HG03159 (cell line): ENCODE measurements at regions not wholly inside any gene's neighbourhood (a gene's known extent, or its start where the extent isn't known, plus 50 kb on each side); places are given as distances from the start of the nearest gene placed in this dataset.

Experiments used
- ATAC-seq: cut with Tn5 transposase; IDR thresholded peaks from one replicate; pipeline ENCODE4 v1.9.1; 2021; ENCODE audit warnings: mild to moderate bottlenecking, moderate library complexity; ENCODE audit not compliant: unreplicated experiment

DNA sequence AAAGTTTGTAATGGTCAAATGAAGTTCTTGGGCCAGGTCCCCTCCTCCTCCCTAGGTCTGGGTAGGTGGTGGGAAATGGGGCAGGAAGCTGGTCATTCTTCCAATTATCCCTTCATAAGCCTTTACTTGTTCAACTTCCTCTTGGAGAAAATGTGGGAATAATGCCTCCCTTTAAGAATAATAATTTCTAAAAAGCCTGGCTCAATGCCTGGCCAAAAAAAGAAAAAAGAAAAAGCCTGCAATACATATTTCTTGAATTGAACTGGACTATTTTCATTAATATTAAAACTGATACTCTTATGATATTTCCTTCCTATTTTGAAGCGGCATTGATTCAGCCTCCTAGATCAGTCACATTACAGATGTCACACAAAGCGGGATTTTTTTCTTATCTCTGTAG lies 600.9 kb downstream of the CCDC171 start:
- ATAC-seq = no peak

DNA sequence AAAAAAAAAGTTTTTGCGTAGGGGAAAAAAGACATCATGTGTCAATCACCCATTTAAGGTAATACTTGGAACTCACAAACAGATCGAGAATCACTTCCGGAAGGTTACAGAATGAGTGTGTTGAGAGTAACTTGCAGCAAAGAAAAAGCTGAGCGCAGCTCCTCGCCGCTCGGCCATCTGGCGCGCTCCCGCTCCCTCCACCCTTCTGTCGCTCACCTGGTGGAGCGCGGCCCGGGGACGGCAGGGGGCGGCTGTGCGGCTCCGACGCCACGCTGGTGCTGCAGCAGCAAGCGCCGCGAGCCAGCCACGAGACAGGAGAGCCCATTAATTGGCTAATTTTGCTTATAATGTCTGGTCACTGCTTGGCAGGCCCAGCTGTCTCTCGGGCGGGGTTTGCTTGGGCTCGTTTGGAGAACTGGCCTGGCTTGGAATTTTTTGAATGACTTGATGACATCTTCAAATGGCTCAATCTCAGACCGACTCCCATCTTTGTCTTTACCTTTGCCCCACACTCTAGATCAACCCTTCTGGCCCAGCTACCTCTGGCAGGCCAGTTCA lies 601.8 kb downstream of the CCDC171 start:
- ATAC-seq = peak; percentile 88

DNA sequence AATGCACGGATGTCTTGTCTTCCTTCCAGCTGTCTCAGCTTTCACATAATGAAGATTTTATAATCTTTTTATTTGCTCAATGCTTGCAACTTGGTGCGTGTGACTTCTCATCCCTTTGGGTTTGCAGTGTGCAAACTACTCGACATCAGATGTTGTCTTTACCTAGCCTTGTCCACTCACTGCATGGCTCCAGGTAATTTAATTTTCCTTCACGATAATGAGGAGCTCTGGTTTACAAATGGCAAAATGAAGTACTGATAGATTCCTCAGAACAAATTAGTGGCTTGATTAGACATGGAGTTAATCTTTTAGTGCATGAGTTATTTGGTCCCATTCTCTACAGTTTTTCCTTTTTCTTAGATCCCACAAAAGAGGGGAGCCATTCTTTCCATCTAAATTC lies 603.0 kb downstream of the CCDC171 start:
- ATAC-seq = no peak

DNA sequence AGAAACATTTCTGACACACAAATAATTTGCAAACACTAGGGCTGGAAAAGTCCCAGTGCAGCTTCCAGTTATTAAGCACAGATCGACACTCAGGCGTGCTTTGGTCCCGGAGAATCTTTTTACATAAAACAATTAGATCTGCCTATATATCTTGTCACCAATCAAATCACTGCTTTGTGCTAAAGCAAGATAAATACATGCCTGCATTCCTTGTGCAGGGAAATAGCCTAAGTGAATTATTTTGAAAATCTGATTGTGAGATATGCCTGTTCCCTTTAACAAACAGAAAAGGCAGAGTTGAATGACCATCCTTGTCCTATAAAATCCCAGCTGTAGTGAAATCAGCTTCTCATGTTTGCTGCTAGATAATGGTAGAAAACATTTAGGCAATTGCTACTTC lies 604.4 kb downstream of the CCDC171 start:
- no peak for ATAC-seq

DNA sequence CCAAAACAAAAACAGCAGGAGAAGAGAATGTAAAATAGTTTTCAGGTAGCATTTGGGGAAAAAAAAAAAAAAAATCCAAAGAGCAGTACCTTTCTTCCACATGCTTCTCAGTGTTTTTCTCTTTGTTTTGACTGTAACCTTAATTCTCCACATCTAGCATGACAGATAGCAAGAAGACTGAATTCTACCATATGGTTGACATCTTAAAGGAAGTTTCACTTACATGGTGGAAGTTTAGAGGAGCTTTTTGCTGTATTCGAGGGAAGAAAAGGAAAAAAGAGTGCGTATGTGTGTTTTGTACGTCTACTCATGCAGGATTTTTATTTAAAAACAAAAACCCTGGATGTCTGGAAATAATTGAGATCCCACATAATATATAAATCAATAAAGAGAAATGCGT lies 604.8 kb downstream of the CCDC171 start:
- ATAC-seq = no peak

DNA sequence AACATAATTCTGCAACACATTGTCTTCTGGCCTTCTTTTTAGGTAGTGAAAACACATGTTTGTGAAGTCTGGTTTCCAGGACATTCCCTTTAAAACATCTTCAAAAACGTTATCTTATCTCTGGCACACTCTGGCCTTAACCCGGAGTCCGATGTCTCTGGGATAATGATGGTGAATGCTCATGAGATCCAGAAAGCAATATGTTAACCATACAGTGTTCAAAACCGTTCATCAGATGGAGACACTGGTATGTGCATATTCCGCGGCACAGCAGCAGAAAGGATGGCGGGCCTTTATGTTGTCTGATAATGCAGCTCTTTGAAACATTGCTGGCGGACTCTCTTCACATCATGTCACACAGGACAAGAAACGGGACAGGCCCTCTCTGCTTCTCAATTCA lies 605.2 kb downstream of the CCDC171 start:
- ATAC-seq = no peak

DNA sequence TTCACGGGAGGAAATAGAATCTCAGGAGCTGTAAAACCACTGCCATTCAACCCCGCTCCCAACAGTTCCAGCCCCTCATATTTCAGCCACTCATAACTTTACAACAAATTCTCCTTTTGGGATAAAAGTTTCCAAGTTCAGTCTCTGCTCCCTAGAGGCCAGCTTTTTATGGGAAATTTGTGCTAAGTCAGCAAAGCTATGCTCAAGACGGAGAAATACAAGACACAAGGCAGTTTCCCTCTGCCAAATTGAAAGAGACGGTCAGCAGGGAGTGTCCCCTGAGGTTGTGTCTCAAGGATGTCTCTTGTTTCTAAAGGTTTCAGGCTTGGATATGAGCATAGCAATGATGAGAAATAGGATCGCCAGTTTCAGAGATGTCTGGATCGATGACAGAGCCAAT lies 608.6 kb downstream of the CCDC171 start:
- ATAC-seq = no peak

DNA sequence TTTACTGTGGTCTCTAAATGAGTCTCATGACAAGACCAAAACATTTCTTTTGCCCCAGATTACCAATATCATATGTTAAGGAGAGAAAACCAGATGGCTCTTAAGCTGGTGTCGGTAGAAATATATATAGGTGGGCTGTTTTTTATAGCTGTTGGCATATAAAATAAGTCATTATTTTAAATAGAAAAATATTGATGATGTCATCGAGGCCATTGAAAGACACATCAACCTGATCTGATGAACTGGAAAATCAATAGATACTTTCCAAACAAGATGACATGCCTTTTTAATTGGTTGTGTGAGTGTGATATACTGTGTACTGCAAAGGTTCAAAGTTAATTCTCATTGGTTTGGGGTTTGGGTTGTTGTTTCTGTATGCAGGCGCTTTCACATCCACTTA lies 617.3 kb downstream of the CCDC171 start:
- ATAC-seq = no peak

DNA sequence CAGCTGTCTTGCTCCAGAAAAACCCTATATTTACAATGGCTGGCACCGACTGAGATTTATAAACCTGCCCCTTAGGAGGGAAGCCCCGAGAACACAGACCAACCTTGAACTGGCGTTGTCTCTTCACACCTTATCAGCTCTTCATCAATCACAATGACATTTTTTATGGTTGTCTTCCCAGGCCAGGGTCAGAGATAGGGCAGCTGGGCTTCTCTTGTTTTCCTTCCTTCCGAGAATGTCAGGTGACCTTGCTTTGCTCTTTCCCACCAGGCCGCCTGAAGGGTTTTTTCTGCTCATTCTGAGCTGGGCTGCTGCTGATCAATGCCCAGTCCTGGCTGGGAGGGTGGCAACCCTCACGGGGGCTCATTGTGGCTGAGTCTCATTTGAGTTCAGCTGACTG lies 619.1 kb downstream of the CCDC171 start:
- ATAC-seq = no peak

DNA sequence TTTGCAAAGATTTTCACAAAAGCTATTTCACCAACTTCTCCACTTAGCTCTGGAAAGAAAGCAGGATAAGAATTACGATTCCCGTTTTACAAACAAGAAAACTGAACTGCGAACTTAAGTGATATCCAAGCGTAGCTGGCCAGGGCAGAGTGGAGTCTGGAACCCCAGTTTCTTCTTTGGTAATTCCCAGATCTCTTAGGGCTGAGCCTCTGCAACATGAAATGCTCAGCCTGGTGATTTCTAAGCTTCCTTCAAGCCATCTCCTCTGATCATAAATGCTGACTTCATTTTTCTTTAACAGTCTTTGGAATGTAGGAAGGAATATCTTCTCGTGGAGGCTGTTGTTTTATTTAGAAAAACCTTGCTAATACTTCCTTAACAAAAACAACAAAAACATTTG lies 620.0 kb downstream of the CCDC171 start:
- ATAC-seq = no peak

DNA sequence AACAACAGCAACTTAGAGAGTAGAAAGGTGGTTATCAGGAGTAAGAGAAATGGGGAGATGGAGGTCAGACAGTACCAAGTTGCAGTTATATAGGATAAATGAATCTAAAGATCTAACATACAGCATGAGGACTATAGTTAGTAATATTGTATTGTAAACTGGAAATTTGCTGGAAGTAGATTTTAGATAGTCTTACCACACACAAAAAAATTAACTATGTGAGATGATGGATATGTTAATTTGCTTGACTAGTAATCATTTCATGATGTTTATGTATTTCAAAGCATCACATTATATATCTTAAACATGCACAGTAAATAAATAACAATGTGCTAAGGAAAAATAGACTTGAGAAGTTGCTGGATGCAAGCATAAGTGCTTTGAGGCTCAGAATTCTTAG lies 622.1 kb downstream of the CCDC171 start:
- ATAC-seq = no peak

DNA sequence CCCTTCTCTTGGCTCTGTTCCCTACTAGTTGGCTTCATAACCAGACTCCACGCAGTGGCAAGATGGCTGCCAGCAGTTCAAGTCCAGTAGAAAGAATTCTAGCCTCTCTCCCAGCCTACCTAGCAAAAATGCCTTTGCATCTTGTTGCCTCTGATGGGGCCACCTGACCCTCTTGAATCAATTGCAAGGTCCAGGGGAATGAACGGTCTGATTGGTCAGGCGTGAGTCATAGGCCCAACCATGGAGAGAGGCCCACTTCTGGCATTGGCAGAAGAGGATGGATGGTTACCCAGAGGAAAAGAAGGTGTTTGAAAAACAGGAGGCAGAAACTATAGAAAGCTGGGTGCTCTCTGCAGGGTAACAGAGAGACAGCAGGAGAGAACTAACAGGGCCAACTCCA lies 622.6 kb downstream of the CCDC171 start:
- no peak for ATAC-seq

DNA sequence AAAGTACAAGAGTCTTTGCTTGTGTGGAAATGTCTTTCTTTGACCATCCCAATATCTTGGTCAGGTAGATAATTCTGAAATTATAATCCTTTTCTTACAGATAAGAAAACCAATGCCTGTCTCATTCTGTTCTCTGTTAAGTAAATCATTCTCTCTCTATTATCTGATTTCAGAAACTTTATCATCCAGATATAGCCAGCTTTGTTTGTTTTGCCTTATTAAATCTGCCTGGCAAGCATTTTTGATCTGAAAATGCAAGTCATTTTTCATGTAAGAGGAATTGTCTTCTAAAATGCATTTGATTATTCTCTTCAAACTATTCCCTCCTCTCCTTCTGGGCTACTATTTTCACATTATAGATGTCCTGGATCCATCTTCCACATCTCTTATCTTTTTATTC lies 625.5 kb downstream of the CCDC171 start:
- no peak for ATAC-seq

DNA sequence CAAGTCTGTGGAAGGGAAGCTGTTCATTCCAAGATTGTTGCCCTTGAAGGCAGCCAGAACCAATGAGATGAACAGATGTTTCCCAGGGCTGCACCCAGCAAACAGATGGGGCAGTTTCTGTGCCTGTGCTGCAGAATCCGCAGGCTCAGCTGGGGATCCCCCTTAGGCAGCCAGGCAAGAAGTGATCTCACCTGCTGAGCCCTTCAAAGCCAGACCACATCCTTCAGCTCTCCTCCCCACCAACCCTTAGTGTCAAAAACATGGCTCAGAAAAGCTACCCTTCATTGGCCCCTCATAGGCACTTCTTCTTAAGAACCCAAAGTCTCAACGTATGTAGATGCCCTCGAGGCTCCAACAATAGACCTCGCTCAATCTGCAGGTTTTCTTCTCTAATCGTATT lies 626.7 kb downstream of the CCDC171 start:
- peak; percentile 61 for ATAC-seq

DNA sequence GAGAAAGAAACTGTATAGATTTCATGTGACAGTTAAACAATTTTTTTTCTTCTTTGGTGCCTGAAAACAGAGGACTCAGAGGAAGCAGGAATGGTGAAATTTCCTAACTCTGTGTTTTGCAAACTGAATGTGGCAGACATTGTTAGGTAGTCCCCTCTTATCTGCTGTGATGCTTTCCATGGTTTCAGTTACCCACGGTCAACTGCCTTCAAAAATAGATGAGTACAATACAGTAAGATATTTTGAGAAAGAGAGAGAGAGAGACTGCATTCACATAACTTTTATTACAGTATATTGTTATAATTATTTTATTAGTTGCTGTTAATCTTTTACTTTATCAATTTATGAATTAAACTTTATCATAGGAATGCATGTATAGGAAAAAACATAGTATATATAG lies 627.2 kb downstream of the CCDC171 start:
- ATAC-seq = no peak

DNA sequence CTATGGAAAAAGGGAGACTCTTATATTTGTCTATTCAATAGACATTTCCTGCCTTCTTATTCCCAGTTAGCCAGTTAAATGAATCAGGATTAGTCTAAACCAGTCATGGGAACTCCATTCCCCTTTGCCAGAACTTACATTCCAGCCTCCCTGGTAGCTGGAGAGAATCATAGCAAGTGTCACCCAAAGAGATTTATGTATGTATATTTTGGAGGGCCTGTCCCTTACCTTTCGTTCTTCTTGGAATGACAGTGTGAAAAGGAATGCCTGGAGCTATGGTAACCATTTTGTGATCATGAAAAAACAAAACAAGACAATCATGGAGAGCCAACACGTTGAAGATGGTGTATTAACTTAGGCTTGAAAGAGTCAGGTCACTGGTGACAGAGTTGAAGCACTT lies 627.7 kb downstream of the CCDC171 start:
- ATAC-seq = no peak

DNA sequence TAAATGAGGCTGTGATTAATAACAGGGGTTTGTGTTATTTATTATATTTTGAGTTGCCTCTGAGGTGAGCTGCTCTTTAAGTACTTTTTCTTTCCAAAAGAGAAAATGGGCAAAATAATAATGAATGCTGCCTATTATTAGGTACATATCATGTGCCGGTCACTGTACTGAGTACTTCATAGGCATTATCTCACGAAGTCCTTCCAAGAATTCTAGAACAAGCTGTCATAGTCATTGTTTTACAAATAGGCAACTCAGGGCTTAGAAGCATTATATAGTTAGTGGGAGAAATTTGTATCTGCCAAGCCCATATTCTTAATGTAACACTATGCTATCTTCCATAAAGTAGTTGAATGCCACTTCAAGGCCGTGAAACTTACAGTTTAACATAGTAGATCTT lies 628.7 kb downstream of the CCDC171 start:
- no peak for ATAC-seq

DNA sequence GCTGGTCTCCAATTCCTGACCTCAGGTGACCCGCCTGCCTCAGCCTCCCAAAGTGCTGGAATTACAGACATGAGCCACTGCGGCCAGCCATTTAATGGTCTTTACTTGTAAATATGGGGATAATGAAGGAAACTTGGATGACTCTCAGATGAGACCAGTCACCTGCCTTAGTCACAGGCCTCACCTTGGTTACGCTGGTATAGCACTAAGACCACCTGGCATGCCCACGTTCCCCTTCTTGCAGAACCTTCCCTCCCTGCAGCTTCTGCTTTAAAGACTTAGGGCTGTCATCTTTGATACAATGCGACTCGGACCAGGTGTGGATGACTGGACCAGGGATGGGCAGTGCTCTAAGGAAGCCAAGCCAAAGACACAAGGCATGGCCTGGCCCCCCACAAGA lies 629.9 kb downstream of the CCDC171 start:
- no peak for ATAC-seq

DNA sequence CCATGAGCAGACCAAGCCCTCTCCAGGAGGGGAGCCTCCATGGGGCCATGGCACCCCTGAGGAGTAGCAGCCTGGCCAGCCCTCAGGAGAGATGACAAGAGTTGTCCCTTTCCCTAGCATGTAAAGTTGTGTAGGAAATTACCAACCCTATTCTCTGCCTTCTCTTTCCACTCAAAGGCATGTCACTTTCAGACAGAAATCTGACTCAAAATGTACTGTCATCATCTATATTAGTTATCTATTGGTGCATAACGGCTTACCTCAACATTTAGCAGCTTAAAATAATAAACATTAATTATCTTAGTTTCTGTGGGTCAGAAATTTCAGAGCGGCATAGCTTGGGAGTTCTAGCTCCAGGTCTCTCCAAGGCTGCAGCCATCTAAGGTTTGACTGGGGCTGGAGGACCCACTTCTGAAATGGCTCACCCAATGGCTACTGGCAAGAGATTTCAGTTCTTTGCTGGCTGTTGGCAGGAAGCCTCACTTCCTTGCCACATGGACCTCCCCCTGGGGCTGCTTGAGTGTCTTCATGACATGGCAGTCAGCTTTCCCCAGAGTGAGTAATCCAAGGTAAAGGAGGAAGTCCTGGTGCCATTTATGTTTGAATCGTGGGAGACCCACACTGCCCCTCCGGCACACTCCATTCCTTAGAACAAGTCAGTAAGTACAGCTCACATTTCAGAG lies 632.3 kb downstream of the CCDC171 start:
- ATAC-seq = no peak

DNA sequence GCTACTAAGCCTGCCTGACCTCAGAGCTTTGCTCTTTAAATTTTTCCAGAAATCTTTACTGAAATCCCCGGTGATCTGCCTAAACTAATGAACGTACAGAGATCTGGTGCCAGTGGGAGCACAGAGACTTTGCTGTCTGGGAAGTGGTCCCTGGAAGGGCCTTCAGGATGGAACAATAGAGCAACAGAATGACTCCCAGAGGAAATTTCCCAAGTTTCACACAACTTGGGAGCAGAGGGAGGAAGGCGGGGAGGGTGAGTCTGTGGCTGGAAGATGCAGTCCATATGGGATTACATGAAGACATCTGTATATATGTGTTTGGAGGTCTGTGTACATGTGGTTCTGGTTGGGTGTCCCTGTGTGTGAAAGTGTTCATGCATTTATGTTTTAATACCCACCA lies 638.3 kb downstream of the CCDC171 start:
- ATAC-seq = no peak

DNA sequence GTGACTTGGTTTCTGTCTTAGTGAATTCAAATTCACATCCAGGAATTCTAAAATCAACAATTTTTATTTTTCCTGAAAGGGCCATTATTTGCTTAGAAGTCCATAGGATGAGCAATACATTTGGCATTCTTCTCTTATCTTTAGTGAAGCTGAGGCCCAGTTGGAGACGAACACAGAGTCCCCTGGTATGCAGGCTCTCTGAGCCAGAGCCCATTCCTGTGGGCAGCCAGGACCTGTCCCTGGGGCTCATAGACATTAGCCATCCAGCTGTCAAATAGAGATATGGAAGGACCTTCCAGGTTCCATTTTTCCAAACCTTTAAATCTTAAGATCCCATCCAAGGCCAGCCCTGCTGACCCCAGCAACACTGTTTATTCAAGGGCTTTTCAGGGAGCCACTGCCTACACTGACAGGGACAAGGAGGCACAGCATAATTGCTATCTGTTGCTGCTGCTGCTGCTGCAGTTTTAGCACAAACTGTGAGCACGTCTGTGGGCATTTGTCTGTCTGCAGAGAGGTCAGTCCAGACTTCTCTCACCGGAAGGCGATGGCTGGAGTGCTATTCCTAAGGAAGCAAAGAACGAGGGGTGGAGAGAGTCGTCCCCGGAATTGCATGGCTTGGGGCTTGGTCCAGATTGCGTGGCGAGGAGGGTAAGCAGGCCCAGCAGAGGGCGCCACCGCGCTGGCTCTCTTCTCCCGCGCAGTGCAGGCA lies 639.0 kb downstream of the CCDC171 start:
- peak; percentile 95 for ATAC-seq

DNA sequence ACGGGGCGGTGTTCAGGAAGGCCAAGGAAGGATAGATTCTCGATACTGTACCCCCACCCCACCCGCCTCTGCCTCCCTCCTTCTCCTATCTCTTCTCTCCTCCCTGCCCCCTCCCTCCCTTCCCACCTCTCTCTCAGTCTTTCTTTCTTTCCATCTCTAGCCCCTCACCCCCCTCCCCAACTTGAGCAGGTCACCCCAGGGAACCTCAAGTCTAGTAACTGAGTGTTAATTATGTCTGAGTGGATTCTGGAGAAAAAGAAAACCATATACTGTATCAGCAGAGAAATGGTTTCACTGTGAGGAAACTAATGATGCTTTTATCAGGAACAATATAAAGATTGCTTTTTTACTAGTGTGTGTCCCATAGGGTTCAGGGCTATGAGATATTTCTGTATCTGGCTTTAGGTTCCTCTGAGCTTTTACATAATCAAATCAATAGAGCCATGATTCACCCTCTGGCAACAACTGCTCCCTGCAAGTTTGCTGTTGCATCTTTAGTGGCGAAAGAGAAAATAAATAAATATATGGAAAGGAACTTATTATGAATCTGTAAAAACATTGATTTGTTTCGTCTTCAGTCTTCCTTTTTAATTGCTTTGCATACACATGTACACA lies 639.7 kb downstream of the CCDC171 start:
- ATAC-seq = no peak
